Osteoblast (primary cell): ENCODE measurements at regions not wholly inside any gene's neighbourhood (a gene's known extent, or its start where the extent isn't known, plus 50 kb on each side); places are given as distances from the start of the nearest gene placed in this dataset.

Experiments used
- DNase-seq: peaks from one replicate; pipeline ENCODE4 v3.0.0; 2011; ENCODE audit warnings: low spot score, mixed read lengths; ENCODE audit not compliant: insufficient read length; ENCODE audit errors: missing footprints
- H2AFZ ChIP-seq: 2 replicates; pipeline ENCODE4 v1.6.0; 2011; ENCODE audit warnings: mild to moderate bottlenecking, low read length
- H3K27ac ChIP-seq: 2 replicates; pipeline ENCODE4 v1.5.1; 2011; ENCODE audit warnings: mild to moderate bottlenecking, low read depth, low read length, moderate library complexity
- H3K27me3 ChIP-seq: 2 replicates; pipeline ENCODE4 v1.6.0; 2012; ENCODE audit warnings: mild to moderate bottlenecking, control low read depth, inconsistent platforms, low read length, moderate library complexity; ENCODE audit not compliant: insufficient read depth
- H3K36me3 ChIP-seq: 2 replicates; pipeline ENCODE4 v1.5.1; 2011; ENCODE audit warnings: mild to moderate bottlenecking, low read length, control low read depth, moderate library complexity; ENCODE audit not compliant: insufficient read depth
- H3K4me1 ChIP-seq: 2 replicates; pipeline ENCODE4 v1.5.1; 2011; ENCODE audit warnings: mild to moderate bottlenecking, low read length, control low read depth, moderate library complexity; ENCODE audit not compliant: insufficient read depth
- H3K4me2 ChIP-seq: 2 replicates; pipeline ENCODE4 v1.6.0; 2011; ENCODE audit warnings: mild to moderate bottlenecking, low read length; ENCODE audit not compliant: insufficient read depth
- H3K4me3 ChIP-seq: fragments of 200-600 bp; sonication (generic); 3 replicates; pipeline ENCODE4 v1.5.1; 2012; ENCODE audit warnings: mild to moderate bottlenecking, low read length, inconsistent platforms; ENCODE audit not compliant: insufficient read depth
- H3K79me2 ChIP-seq: 2 replicates; pipeline ENCODE4 v1.6.0; 2012; ENCODE audit warnings: mild to moderate bottlenecking, low read length, control low read depth, inconsistent platforms; ENCODE audit not compliant: insufficient read depth
- H3K9me3 ChIP-seq: 2 replicates; pipeline ENCODE4 v1.5.1; 2011; ENCODE audit warnings: low read depth, low read length, control low read depth
- H4K20me1 ChIP-seq: 2 replicates; pipeline ENCODE4 v1.6.0; 2012; ENCODE audit warnings: mild to moderate bottlenecking, low read length, control low read depth; ENCODE audit not compliant: insufficient read depth
- TF ChIP-seq, protein P1 (sequence below): IDR thresholded peaks from 2 replicates; pipeline ENCODE4 v1.5.1; 2011; ENCODE audit warnings: mild to moderate bottlenecking, low read depth, low read length, moderate library complexity; ENCODE audit errors: extremely low read depth

GRCh38 chr5:3742750-3743149 lies 147.1 kb downstream of the IRX1 start:
- no peaks in the 10 kb centered on the region for H3K27me3 ChIP-seq
- TF ChIP-seq, protein P1, sequence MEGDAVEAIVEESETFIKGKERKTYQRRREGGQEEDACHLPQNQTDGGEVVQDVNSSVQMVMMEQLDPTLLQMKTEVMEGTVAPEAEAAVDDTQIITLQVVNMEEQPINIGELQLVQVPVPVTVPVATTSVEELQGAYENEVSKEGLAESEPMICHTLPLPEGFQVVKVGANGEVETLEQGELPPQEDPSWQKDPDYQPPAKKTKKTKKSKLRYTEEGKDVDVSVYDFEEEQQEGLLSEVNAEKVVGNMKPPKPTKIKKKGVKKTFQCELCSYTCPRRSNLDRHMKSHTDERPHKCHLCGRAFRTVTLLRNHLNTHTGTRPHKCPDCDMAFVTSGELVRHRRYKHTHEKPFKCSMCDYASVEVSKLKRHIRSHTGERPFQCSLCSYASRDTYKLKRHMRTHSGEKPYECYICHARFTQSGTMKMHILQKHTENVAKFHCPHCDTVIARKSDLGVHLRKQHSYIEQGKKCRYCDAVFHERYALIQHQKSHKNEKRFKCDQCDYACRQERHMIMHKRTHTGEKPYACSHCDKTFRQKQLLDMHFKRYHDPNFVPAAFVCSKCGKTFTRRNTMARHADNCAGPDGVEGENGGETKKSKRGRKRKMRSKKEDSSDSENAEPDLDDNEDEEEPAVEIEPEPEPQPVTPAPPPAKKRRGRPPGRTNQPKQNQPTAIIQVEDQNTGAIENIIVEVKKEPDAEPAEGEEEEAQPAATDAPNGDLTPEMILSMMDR: no peak
- no peaks in the 10 kb centered on the region for H3K9me3 ChIP-seq
- no peak for DNase-seq
- H3K4me1 ChIP-seq: no peaks in the 10 kb centered on the region
- H3K4me3 ChIP-seq: no peak overlapping the region
- no peak overlapping the region for H3K4me2 ChIP-seq
- no peak overlapping the region for H2AFZ ChIP-seq
- no peaks in the 10 kb centered on the region for H3K36me3 ChIP-seq
- no peaks in the 10 kb centered on the region for H4K20me1 ChIP-seq
- H3K79me2 ChIP-seq: no peaks in the 10 kb centered on the region
- no peak overlapping the region for H3K27ac ChIP-seq

DNA sequence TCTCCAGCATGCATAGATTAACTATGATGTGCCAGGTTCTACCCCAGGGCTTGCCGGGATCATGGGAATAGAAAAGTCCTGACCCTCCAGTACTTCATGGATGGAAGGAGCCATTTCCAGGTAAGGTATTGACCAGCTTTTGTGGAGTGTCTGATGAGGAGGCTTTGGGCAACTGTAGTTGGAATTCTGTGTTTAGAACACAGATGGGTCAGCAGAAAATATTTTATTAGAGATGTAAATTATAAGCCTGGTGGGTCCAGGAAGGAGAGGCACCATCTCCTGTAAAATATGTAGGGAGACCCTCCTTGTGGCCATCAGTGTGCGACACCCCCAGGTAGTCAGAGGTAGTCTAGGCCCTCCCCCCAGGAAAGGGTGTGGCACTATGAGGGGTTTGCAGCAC lies 156.2 kb downstream of the IRX1 start:
- Histone ChIP-seq H2AFZ (no peak overlapping the region), H3K79me2 (no peaks in the 10 kb centered on the region), H3K4me2 (no peak overlapping the region), H3K27ac (no peak overlapping the region), H4K20me1 (no peaks in the 10 kb centered on the region), H3K27me3 (no peaks in the 10 kb centered on the region), H3K4me1 (no peaks in the 10 kb centered on the region), H3K36me3 (no peaks in the 10 kb centered on the region), H3K4me3 (no peak overlapping the region), H3K9me3 (no peaks in the 10 kb centered on the region)
- TF ChIP-seq, protein P1: no peak
- no peak for DNase-seq

GRCh38 chr5:3778000-3778550 lies 182.4 kb downstream of the IRX1 start:
- TF ChIP-seq, protein P1: no peak
- Histone ChIP-seq H3K4me3 (no peak overlapping the region), H3K4me1 (no peaks in the 10 kb centered on the region), H3K27me3 (no peaks in the 10 kb centered on the region), H3K36me3 (no peaks in the 10 kb centered on the region), H2AFZ (no peak overlapping the region), H3K9me3 (no peaks in the 10 kb centered on the region), H3K4me2 (no peak overlapping the region), H3K79me2 (no peaks in the 10 kb centered on the region), H4K20me1 (no peaks in the 10 kb centered on the region), H3K27ac (no peak overlapping the region)
- no peak for DNase-seq

GRCh38 chr5:3778945-3779344 lies 183.3 kb downstream of the IRX1 start:
- Histone ChIP-seq H3K79me2 (no peaks in the 10 kb centered on the region), H3K27me3 (no peaks in the 10 kb centered on the region), H3K4me3 (no peak overlapping the region), H3K27ac (no peak overlapping the region), H4K20me1 (no peaks in the 10 kb centered on the region), H3K9me3 (no peaks in the 10 kb centered on the region), H2AFZ (no peak overlapping the region), H3K4me2 (no peak overlapping the region), H3K4me1 (no peaks in the 10 kb centered on the region), H3K36me3 (no peaks in the 10 kb centered on the region)
- DNase-seq: no peak
- TF ChIP-seq, protein P1: no peak
